Astrocyte (in vitro differentiated cells and primary cell): ENCODE measurements at regions not wholly inside any gene's neighbourhood (a gene's known extent, or its start where the extent isn't known, plus 50 kb on each side); places are given as distances from the start of the nearest gene placed in this dataset.

Source experiments
- CTCF ChIP-seq: IDR thresholded peaks from 2 replicates; pipeline ENCODE4 v1.5.1; 2011; ENCODE audit warnings: low read depth, mild to moderate bottlenecking, inconsistent platforms, low read length, moderate library complexity; ENCODE audit not compliant: insufficient read depth
- EZH2 ChIP-seq: IDR thresholded peaks from 2 replicates; pipeline ENCODE4 v1.6.1; 2012; ENCODE audit warnings: mild to moderate bottlenecking, low read length, inconsistent platforms; ENCODE audit not compliant: insufficient read depth

DNA sequence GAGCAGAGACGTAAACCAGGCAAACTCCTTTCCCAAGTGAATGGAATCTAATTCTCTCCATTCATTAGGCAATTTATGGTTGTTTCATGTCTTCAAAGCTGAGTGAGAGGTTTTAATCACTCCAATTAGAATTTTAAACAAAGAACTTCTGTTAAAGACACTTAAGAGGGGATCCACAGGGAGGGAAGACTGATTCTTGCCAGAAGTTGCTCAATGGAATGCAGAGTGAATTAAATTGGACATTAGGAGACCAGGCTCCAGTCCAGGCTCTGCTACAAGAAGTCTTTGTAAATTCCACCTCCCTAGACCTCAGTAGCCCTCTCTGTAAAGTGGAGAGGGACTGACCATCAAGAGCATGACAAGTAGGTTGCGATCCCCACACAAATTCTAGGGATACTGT lies 130.7 kb upstream of the TMEM72 start:
- TF ChIP-seq EZH2 = no peak
- no peak for TF ChIP-seq CTCF
